ENCODE measurements at regions not wholly inside any gene's neighbourhood (a gene's known extent, or its start where the extent isn't known, plus 50 kb on each side); places are given as distances from the start of the nearest gene placed in this dataset.

DNA sequence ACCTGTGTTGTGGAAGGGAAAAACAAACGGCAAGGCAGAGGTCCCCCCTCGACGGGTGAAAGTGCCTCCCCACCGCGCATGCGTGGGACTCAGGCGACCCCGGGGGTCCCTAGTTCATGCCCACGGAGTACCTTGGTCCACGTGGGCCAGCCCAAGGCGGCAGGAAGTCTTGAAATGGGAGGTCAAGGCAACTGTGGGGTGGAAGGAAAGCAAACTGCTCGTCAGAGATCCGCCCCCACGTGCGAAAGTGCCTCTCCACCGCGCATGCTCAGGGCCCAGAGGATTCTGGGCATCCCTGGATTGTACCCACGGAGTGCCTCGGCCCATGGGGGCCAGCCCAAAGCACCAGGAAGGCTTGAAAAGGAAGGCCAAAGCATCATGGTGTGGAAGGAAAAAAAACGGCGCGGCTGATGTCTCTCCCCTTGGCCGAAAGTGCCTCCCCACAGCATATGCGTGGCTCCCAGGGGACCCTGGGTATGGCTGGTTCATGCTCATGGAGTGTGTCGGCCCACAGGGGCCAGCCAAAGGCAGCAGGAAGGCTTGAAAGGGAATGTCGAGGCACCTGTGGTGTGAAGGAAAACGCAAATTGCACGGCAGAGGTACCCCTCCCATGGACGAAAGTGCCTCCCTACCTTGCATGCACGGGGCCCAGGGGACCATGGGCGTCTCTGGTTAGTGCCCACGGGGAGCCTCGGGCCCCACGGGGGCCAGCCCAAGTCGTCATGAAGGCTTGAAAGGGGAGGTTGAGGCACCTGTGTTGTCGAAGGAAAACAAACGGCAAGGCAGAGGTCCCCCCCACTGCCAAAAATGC, 369.7 kb downstream of the ALG10 start:
- DNase-seq (ENCODE audit: low read depth in 3 of 3, low spot score in 2 of 3), result no peak

- no peak for DNase-seq (ENCODE audit: low read depth in 3 of 3, low spot score in 2 of 3)
Observed at GRCh38 chr12:34392741-34393085, 370.4 kb downstream of the ALG10 start.

- no peak for DNase-seq (ENCODE audit: low read depth in 3 of 3, low spot score in 2 of 3)
Observed at GRCh38 chr12:34393086-34393820, 371.0 kb downstream of the ALG10 start.

DNA sequence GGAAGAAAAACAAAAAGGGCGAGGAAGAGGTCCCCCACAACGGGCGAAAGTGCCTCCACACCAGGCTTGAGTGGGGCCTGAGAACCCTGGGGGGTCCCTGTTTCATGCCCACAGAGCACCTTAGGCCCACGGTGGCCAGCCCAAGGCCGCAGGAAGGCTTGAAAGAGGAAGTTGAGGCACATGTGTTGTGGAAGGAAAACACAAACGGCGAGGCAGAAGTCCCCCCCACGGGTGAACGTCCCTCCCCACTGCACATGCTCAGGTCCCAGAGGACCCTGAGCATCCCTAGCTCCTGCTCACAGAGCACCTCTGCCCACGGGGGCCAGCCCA, 371.5 kb downstream of the ALG10 start:
- DNase-seq (ENCODE audit: low read depth in 3 of 3, low spot score in 2 of 3), result no peak

- DNase-seq (ENCODE audit: low read depth in 3 of 3, low spot score in 2 of 3), result no peak
Observed at GRCh38 chr12:34394211-34395055, 372.1 kb downstream of the ALG10 start.

DNA sequence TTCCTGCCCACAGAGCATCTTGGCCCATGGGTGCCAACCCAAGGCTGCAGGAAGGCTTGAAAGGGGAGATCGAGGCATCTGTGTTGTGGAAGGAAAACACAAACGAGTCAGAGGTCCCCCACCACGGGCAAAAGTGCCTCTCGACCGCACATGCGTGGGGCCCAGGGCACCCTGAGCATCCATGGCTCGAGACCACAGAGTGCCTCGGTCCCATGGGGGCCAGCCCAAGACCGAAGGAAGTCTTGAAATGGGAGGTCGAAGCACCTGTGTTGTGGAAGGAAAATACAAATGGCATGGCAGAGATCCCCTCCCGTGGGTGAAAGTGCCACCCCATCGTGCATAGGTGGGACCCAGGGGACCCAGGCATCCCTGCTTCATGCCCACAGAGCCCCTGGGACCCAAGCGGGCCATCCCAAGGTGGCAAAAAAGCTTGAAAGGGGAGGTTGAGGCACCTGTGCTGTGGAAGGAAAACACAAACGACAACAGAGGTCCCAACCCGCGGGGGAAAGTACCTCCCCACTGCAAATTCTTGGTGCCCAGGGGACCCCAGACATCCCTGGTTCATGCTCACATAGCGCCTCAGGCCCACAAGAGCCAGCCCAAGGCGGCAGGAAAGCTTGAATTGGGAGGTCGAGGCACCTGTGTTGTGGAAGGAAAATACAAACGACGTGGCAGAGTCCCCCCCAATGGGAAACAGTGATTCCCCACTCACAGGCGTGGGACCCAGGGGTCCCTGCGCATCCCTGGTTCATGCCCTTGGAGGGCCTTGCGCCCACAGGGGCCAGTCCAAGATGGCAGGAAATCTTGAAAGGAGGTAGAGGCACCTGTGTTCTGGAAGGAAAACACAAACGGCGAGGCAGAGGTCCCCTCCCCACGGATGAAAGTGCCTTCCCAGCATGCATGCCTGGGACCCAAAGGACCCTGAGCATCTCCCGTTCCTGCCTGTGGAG, 373.0 kb downstream of the ALG10 start:
- no peak for DNase-seq (ENCODE audit: low read depth in 3 of 3, low spot score in 2 of 3)

GRCh38 chr12:34396006-34396860, 373.9 kb downstream of the ALG10 start:
- no peak for DNase-seq (ENCODE audit: low read depth in 3 of 3, low spot score in 2 of 3)

DNA sequence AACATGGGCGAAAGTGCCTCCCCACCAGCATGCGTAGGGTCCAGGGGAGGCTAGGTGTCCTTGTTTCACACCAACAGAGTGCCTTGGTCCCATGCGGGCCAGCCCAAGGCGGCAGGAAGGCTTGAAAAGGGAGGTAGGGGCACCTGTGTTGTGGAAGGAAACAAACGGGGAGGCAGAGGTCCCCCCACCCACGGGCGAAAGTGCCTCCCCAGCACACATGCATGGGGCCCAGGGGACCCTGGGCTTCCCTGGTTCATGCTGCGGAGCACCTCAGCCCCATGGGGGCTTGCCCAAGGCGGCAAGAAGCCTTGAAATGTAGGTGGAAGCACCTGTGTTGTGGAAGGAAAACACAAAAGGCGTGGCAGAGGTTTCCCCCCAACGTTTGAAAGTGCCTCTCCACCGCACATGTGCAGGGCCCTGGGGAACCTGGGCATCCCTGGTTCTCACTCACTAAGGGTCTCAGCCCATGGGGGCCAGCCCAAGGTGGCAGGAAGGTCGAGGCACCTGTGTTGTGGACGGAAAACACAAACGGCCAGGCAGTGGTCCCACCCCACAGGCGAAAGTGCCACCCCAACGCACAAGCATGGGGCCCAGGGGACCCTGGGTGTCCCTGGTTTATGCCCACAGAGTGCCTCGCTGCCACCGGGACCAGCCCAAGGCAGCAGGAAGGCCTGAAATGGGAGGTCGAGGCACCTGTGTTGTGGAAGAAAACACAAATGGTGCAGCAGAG, 374.7 kb downstream of the ALG10 start:
- DNase-seq (ENCODE audit: low read depth in 3 of 3, low spot score in 2 of 3), result no peak

- no peak for DNase-seq (ENCODE audit: low read depth in 3 of 3, low spot score in 2 of 3)
Observed at GRCh38 chr12:34397591-34398365, 375.5 kb downstream of the ALG10 start.

DNA sequence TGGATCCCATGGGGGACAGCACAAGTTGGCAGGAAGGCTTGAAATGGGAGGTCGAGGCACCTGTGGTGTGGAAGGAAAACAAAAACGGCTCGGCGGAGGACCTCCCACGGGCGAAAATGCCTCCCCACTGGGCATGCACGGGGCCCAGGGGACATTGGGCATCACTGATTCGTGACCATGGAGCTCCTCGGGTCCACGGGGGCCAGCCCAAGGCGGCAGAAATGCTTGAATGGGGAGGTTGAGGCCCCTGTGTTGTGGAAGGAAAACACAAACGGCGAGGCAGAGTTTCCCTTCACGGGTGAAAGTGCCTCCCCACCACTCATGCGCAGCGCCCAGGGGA, 376.0 kb downstream of the ALG10 start:
- no peak for DNase-seq (ENCODE audit: low read depth in 3 of 3, low spot score in 2 of 3)

DNA sequence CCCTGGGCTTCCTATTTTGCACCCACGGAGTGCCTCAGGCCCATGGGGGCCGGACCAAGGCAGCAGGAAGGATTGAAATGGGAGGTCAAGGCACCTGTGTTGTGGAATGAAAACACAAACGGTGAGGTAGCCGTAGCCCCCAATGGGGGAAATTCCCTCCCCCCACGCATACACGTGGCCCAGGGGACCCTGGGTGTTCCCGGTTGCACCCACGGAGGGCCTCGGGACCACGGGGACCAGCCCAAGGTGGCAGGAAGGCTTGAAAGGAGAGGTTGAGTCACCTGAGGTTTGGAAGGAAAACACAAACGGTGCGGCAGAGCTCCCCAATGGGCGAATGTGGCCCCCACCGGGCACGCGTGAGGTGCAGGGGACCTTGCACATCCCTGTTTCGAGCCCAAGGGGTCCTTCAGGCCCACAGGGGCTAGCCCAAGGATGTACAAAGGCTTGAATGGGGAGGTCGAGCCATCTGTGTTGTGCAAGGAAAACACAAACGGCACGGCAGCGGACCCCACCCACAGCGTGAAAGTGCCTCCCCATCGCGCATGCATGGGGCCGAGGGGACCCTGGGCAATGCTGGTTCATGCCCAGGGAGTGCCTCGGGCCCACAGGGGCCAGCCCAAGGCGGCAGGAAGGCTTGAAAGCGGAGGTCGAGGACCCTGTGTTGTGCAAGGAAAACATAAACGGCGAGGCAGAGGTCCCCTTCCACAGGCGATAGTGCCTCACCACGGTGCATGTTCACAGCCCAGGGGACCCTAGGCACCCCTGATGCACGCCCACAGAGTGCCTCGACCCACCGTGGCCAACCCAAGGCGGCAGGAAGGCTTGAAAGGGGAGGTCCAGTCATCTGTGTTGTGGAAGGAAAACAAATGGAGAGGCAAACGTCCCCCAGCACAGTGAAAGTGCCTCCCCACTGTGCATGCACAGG, 376.7 kb downstream of the ALG10 start:
- no peak for DNase-seq (ENCODE audit: low read depth in 3 of 3, low spot score in 2 of 3)

- DNase-seq (ENCODE audit: low read depth in 3 of 3, low spot score in 2 of 3), result no peak
Observed at GRCh38 chr12:34399631-34400410, 377.5 kb downstream of the ALG10 start.

DNA sequence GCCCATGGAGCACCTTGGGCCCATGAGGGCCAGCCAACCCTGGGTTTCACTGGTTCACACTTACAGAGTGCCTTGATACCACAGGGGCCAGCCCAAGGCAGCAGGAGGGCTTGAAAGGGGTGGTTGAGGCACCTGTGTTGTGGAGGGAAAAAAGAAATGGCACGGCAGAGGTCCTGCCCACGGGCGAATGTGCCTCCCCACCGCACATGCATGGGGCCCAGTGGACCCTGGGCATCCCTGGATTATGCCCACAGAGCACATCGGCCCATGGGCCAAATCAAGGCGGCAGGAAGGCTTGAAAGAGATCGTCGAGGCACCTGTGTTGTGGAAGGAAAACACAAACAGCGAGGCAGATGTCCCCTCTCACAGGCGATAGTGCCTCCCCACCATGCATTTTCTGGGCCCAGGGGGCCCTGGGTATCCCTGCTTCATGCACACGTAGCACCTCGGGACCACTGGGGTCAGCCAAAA, 378.1 kb downstream of the ALG10 start:
- no peak for DNase-seq (ENCODE audit: low read depth in 3 of 3, low spot score in 2 of 3)

GRCh38 chr12:34400986-34401658, 378.8 kb downstream of the ALG10 start:
- no peak for DNase-seq (ENCODE audit: low read depth in 3 of 3, low spot score in 2 of 3)

- DNase-seq (ENCODE audit: low read depth in 3 of 3, low spot score in 2 of 3), result no peak
Observed at GRCh38 chr12:34401659-34402227, 379.4 kb downstream of the ALG10 start.
